Astrocyte (in vitro differentiated cells and primary cell): ENCODE measurements at regions not wholly inside any gene's neighbourhood (a gene's known extent, or its start where the extent isn't known, plus 50 kb on each side); places are given as distances from the start of the nearest gene placed in this dataset.
A peak's percentile ranks its signal among the peaks of the same experiment; 100 is the strongest.

Source experiments
- DNase-seq: peaks from one replicate; pipeline ENCODE4 v3.0.0-alpha.2; 2010; ENCODE audit warnings: low read depth
- FAIRE-seq: peaks from 2 replicates; lab custom pipeline; 2011; peaks lifted over from hg19 to GRCh38; lab: Jason Lieb, UNC
- H2AFZ ChIP-seq: 2 replicates; pipeline ENCODE4 v1.6.0; 2012; ENCODE audit warnings: low read depth, low read length, inconsistent platforms
- H3K27ac ChIP-seq: 2 replicates; pipeline ENCODE4 v1.5.1; 2011; ENCODE audit warnings: low read depth, low read length, inconsistent platforms
- H3K27me3 ChIP-seq: 2 replicates; pipeline ENCODE4 v1.6.0; 2011; ENCODE audit warnings: low read length, inconsistent platforms; ENCODE audit not compliant: insufficient read depth
- H3K36me3 ChIP-seq: 2 replicates; pipeline ENCODE4 v1.5.1; 2011; ENCODE audit warnings: low read length, inconsistent platforms; ENCODE audit not compliant: insufficient read depth
- H3K4me1 ChIP-seq: 2 replicates; pipeline ENCODE4 v1.5.1; 2011; ENCODE audit warnings: low read length, inconsistent platforms; ENCODE audit not compliant: insufficient read depth
- H3K4me2 ChIP-seq: 2 replicates; pipeline ENCODE4 v1.6.0; 2012; ENCODE audit warnings: low read length, inconsistent platforms
- H3K4me3 ChIP-seq: 2 replicates; pipeline ENCODE4 v1.5.1; 2011; ENCODE audit warnings: low read depth, mild to moderate bottlenecking, low read length, inconsistent platforms; ENCODE audit not compliant: insufficient read depth
- H3K79me2 ChIP-seq: 2 replicates; pipeline ENCODE4 v1.6.0; 2012; ENCODE audit warnings: mild to moderate bottlenecking, low read length, inconsistent platforms; ENCODE audit not compliant: insufficient read depth
- H3K9ac ChIP-seq: 2 replicates; pipeline ENCODE4 v1.6.0; 2012; ENCODE audit warnings: mild to moderate bottlenecking, low read length, inconsistent platforms
- H3K9me3 ChIP-seq: 2 replicates; pipeline ENCODE4 v1.5.1; 2012; ENCODE audit warnings: low read depth, mild to moderate bottlenecking, low read length, inconsistent platforms; ENCODE audit not compliant: insufficient read depth
- H4K20me1 ChIP-seq: 2 replicates; pipeline ENCODE4 v1.6.0; 2012; ENCODE audit warnings: low read length, inconsistent platforms; ENCODE audit not compliant: insufficient read depth
- H3K27ac Mint-ChIP-seq: one replicate; pipeline ENCODE4 v1.8.0; 2021; ENCODE audit warnings: mild to moderate bottlenecking, mixed read lengths; ENCODE audit not compliant: unreplicated experiment
- H3K27me3 Mint-ChIP-seq: one replicate; pipeline ENCODE4 v1.8.0; 2021; ENCODE audit warnings: low read depth, mixed read lengths; ENCODE audit not compliant: unreplicated experiment
- H3K36me3 Mint-ChIP-seq: one replicate; pipeline ENCODE4 v1.8.0; 2021; ENCODE audit warnings: low read depth, mixed read lengths; ENCODE audit not compliant: unreplicated experiment
- H3K4me1 Mint-ChIP-seq: one replicate; pipeline ENCODE4 v1.8.0; 2021; ENCODE audit warnings: low read depth, mixed read lengths; ENCODE audit not compliant: unreplicated experiment
- H3K4me3 Mint-ChIP-seq: one replicate; pipeline ENCODE4 v1.8.0; 2021; ENCODE audit warnings: mild to moderate bottlenecking, moderate library complexity, mixed read lengths; ENCODE audit not compliant: unreplicated experiment
- H3K9me3 Mint-ChIP-seq: one replicate; pipeline ENCODE4 v1.8.0; 2021; ENCODE audit warnings: mild to moderate bottlenecking, mixed read lengths; ENCODE audit not compliant: unreplicated experiment
- CTCF ChIP-seq: IDR thresholded peaks from 2 replicates; pipeline ENCODE4 v1.5.1; 2011; ENCODE audit warnings: low read depth, mild to moderate bottlenecking, inconsistent platforms, low read length, moderate library complexity; ENCODE audit not compliant: insufficient read depth
- EZH2 ChIP-seq: IDR thresholded peaks from 2 replicates; pipeline ENCODE4 v1.6.1; 2012; ENCODE audit warnings: mild to moderate bottlenecking, low read length, inconsistent platforms; ENCODE audit not compliant: insufficient read depth

- Mint-ChIP-seq H3K36me3 (no peaks in the 10 kb centered on the region), H3K27ac (no peak overlapping the region), H3K9me3 (peaks cover 3% of the 10 kb centered on the region), H3K4me3 (no peak overlapping the region), H3K27me3 (no peaks in the 10 kb centered on the region), H3K4me1 (peaks cover 2% of the 10 kb centered on the region)
- TF ChIP-seq CTCF (no peak), EZH2 (no peak)
- no peaks in the 10 kb centered on the region for H3K36me3 ChIP-seq
- DNase-seq (no peak), FAIRE-seq (no peak)
- H3K4me1 ChIP-seq: no peaks in the 10 kb centered on the region
- H3K27ac ChIP-seq: no peak overlapping the region
- no peak overlapping the region for H3K9ac ChIP-seq
- no peak overlapping the region for H3K4me2 ChIP-seq
- H3K27me3 ChIP-seq: no peaks in the 10 kb centered on the region
- no peak overlapping the region for H2AFZ ChIP-seq
- peaks cover 4% of the 10 kb centered on the region for H3K9me3 ChIP-seq
- H4K20me1 ChIP-seq: no peaks in the 10 kb centered on the region
- H3K4me3 ChIP-seq: no peak overlapping the region
- H3K79me2 ChIP-seq: no peaks in the 10 kb centered on the region
Measured at GRCh38 chr6:120736740-120737139, 597.5 kb downstream of the TBC1D32 start.

DNA sequence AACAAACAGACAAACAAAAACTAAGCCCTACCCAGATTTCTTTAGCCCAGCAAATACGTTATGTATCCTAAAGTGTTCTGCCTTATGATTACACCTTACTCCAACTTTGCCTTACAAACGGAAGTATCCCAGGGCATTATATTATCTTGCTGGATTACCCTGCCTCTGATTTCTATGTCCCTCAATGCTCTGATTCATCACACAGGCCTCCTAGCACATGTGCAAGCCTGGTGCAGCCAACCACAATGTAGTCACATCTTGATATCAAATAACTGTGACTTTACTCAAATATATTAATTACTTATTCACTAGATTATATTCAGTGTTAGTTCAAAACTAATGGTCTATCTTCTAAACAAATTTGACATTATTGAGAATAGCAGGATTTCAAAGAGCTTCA lies 598.6 kb downstream of the TBC1D32 start:
- Histone ChIP-seq H3K4me2 (no peak overlapping the region), H3K9ac (no peak overlapping the region), H3K79me2 (no peaks in the 10 kb centered on the region), H3K4me3 (no peak overlapping the region), H4K20me1 (no peaks in the 10 kb centered on the region), H3K36me3 (no peaks in the 10 kb centered on the region), H3K9me3 (peaks cover 4% of the 10 kb centered on the region), H3K27me3 (no peaks in the 10 kb centered on the region), H2AFZ (no peak overlapping the region), H3K27ac (no peak overlapping the region), H3K4me1 (no peaks in the 10 kb centered on the region)
- DNase-seq (peak; percentile 3), FAIRE-seq (no peak)
- no peak overlapping the region for H3K27ac Mint-ChIP-seq
- peaks cover 3% of the 10 kb centered on the region for H3K9me3 Mint-ChIP-seq
- no peak overlapping the region for H3K4me3 Mint-ChIP-seq
- peaks cover 2% of the 10 kb centered on the region for H3K4me1 Mint-ChIP-seq
- no peak for TF ChIP-seq CTCF
- no peak for TF ChIP-seq EZH2
- no peaks in the 10 kb centered on the region for H3K27me3 Mint-ChIP-seq
- H3K36me3 Mint-ChIP-seq: no peaks in the 10 kb centered on the region

DNA sequence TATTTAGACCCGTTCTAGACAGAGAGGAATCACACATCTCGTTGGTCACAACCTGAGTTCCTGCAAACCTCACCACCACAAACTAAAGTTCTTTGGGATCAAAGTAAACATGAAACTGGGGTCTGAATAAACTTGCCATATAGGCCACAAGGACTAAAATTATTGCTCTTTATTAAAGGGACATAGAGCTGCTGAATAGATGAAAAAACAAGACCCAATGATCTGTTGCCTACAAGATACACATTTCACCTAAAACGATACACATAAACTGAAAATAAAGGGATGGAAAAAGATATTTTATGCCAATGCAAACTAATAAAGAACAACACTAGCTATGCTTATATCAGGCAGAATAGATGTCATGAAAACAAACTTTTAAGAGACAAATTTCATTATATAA lies 623.0 kb downstream of the TBC1D32 start:
- H3K4me1 Mint-ChIP-seq: no peaks in the 10 kb centered on the region
- Histone ChIP-seq H3K4me1 (no peaks in the 10 kb centered on the region), H3K27ac (no peak overlapping the region), H3K9ac (no peak overlapping the region), H3K4me3 (no peak overlapping the region), H2AFZ (no peak overlapping the region), H3K36me3 (no peaks in the 10 kb centered on the region), H3K79me2 (no peaks in the 10 kb centered on the region), H3K9me3 (no peaks in the 10 kb centered on the region), H3K27me3 (no peaks in the 10 kb centered on the region), H3K4me2 (no peak overlapping the region), H4K20me1 (no peaks in the 10 kb centered on the region)
- no peak for FAIRE-seq
- H3K27me3 Mint-ChIP-seq: no peaks in the 10 kb centered on the region
- TF ChIP-seq CTCF (no peak), EZH2 (no peak)
- no peaks in the 10 kb centered on the region for H3K36me3 Mint-ChIP-seq
- H3K9me3 Mint-ChIP-seq: no peaks in the 10 kb centered on the region
- H3K4me3 Mint-ChIP-seq: no peak overlapping the region
- H3K27ac Mint-ChIP-seq: no peak overlapping the region
- no peak for DNase-seq
